Nephron progenitor cell (in vitro differentiated cells): ENCODE measurements at regions not wholly inside any gene's neighbourhood (a gene's known extent, or its start where the extent isn't known, plus 50 kb on each side); places are given as distances from the start of the nearest gene placed in this dataset.

ENCODE experiments used
- DNase-seq: peaks from one replicate; pipeline ENCODE4 v3.0.0; 2021
- H3K27ac Mint-ChIP-seq: 2 replicates; pipeline ENCODE4 v1.8.0; 2021; ENCODE audit warnings: mild to moderate bottlenecking, moderate library complexity, mixed read lengths
- H3K27me3 Mint-ChIP-seq: 2 replicates; pipeline ENCODE4 v1.8.0; 2021; ENCODE audit warnings: mild to moderate bottlenecking, low read depth, mixed read lengths; ENCODE audit not compliant: poor library complexity
- H3K36me3 Mint-ChIP-seq: 2 replicates; pipeline ENCODE4 v1.8.0; 2021; ENCODE audit warnings: low read depth, mixed read lengths
- H3K4me1 Mint-ChIP-seq: 2 replicates; pipeline ENCODE4 v1.8.0; 2021; ENCODE audit warnings: mixed read lengths
- H3K4me3 Mint-ChIP-seq: 2 replicates; pipeline ENCODE4 v1.8.0; 2021; ENCODE audit warnings: mild to moderate bottlenecking, moderate library complexity, mixed read lengths
- H3K9me3 Mint-ChIP-seq: 2 replicates; pipeline ENCODE4 v1.8.0; 2021; ENCODE audit warnings: mild to moderate bottlenecking, moderate library complexity, mixed read lengths
- TF ChIP-seq, protein P1 (sequence below): fragments of 200-600 bp; sonication (generic); IDR thresholded peaks from 2 replicates; pipeline ENCODE4 v1.5.0; 2021; ENCODE audit warnings: antibody characterized with exemption

DNA sequence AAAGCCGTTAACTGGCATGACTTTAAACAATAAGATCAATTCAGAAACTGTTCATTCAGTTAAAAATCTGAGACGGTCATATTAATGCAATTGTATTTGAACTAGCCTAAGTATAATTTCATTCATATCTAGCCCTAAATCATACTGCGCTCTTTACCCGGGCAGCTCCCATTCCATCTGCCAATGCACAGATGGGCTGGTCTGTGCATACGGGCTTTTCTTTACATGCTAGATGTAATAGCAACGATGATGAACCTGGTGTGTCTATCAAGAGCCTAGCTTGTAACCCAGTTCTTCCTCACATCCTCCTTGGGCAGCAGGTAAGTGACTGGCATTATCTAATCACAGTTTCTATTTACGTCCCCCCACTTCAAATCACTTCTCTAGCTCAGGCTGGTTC is 631.5 kb upstream of the KLHL29 start:
- DNase-seq, result no peak
- Mint-ChIP-seq H3K27me3 (peaks cover 7% of the 10 kb centered on the region), H3K36me3 (no peaks in the 10 kb centered on the region), H3K4me3 (no peak overlapping the region), H3K9me3 (no peaks in the 10 kb centered on the region), H3K4me1 (no peaks in the 10 kb centered on the region), H3K27ac (no peak overlapping the region)
- TF ChIP-seq, protein P1, sequence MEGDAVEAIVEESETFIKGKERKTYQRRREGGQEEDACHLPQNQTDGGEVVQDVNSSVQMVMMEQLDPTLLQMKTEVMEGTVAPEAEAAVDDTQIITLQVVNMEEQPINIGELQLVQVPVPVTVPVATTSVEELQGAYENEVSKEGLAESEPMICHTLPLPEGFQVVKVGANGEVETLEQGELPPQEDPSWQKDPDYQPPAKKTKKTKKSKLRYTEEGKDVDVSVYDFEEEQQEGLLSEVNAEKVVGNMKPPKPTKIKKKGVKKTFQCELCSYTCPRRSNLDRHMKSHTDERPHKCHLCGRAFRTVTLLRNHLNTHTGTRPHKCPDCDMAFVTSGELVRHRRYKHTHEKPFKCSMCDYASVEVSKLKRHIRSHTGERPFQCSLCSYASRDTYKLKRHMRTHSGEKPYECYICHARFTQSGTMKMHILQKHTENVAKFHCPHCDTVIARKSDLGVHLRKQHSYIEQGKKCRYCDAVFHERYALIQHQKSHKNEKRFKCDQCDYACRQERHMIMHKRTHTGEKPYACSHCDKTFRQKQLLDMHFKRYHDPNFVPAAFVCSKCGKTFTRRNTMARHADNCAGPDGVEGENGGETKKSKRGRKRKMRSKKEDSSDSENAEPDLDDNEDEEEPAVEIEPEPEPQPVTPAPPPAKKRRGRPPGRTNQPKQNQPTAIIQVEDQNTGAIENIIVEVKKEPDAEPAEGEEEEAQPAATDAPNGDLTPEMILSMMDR, result no peak

DNA sequence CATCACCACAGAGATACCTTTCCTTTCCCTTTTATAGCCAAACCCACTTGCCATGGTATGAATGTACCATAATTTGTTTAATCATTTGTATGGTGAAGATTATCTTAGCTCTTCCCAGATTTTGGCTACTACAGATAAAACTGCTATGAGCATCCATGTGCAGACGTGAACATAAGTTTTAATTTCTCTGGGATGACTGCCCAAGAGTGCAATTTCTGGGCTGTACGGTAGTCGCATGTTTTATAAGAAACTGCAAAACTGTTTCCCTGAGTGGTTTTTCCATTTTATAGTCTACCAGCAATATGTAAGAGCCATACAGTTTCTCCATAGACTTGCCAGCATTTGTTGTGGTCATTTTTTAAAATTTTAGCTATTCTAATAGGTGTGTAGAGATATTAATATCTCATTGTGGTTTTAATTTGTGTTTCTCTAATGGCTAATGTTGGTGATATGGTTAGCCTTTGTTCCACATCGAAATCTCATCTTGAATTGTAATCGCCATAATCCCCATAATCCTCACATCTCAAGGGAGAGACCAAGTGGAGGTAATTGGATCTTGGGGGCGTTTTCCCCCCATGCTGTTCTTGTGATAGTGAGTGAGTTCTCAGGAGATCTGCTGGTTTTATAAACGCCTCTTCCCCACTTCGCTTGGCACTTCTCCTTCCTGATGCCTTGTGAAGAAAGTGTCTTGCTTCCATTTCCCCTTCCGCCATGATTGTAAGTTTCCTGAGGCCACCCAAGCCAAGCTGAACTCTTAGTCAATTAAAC is 628.5 kb upstream of the KLHL29 start:
- Mint-ChIP-seq H3K36me3 (no peaks in the 10 kb centered on the region), H3K4me3 (no peak overlapping the region), H3K9me3 (no peaks in the 10 kb centered on the region), H3K27me3 (peaks cover 7% of the 10 kb centered on the region), H3K27ac (no peak overlapping the region), H3K4me1 (no peaks in the 10 kb centered on the region)
- no peak for DNase-seq
- TF ChIP-seq, protein P1, result no peak

DNA sequence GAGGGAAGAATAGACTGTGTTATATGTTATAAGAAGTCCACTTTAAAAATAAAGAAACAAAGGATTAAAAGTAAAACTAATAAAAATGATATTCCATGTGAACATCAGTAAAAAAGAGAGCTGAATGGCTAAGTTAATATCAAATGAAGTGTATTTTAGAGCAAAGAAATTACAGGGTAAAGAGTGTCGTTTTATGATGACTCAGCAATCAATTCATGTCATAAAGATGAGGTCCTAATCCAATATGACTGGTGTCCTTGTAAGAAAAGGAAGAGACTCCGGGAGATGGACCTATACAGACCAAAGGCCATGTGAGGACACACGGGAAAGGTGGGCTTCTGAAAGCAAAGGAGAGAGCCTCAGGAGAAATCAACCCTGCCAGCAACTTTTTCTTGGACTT is 615.5 kb upstream of the KLHL29 start:
- Mint-ChIP-seq H3K36me3 (no peaks in the 10 kb centered on the region), H3K9me3 (peaks cover 4% of the 10 kb centered on the region), H3K4me1 (no peaks in the 10 kb centered on the region), H3K27ac (no peak overlapping the region), H3K4me3 (no peak overlapping the region), H3K27me3 (no peaks in the 10 kb centered on the region)
- TF ChIP-seq, protein P1, result no peak
- no peak for DNase-seq

DNA sequence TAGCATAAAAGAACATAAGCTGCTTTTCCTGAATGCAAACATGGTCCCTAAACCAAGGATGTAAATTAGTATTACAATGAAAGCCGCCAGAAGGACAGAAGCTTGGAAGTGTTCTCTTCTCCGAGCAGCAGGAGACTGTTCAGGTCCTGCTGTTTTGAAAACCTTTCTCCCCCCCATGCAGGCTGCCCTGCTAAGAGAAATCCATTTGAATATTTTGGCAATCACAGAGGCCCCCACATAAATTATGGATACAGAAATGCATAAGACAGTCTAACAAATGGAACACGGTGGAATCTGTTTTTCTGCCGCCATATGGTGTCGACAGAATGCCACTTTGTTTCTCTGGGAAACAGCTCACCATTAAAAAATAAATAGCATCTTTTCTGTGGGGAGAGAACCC is 600.4 kb upstream of the KLHL29 start:
- TF ChIP-seq, protein P1, result no peak
- no peak for DNase-seq
- H3K4me3 Mint-ChIP-seq, result no peak overlapping the region
- no peak overlapping the region for H3K27ac Mint-ChIP-seq
- peaks cover 5% of the 10 kb centered on the region for H3K4me1 Mint-ChIP-seq
- H3K9me3 Mint-ChIP-seq, result no peaks in the 10 kb centered on the region
- no peaks in the 10 kb centered on the region for H3K36me3 Mint-ChIP-seq
- H3K27me3 Mint-ChIP-seq, result peaks cover 3% of the 10 kb centered on the region

DNA sequence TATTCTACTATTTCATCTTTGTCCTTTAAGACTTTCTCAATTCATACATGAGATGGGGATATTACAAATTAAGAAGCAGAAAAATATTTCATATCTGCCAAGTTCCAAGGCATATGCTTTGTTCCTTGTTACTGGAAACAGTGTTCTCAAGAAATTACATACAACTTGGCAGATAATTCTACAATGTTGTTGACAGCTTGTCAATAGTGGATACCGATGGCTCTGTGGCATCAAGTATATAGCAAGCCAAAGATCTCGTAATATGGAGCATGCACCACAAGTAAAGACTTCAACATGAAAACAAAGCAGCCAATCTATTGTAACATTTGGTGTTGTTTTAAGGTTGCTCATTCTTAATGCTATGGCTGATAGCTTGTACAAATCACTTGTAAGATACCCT is 598.2 kb upstream of the KLHL29 start:
- TF ChIP-seq, protein P1, result no peak
- H3K27me3 Mint-ChIP-seq, result peaks cover 6% of the 10 kb centered on the region
- DNase-seq, result no peak
- no peak overlapping the region for H3K4me3 Mint-ChIP-seq
- H3K4me1 Mint-ChIP-seq, result peaks cover 5% of the 10 kb centered on the region
- H3K27ac Mint-ChIP-seq, result no peak overlapping the region
- no peaks in the 10 kb centered on the region for H3K36me3 Mint-ChIP-seq
- no peaks in the 10 kb centered on the region for H3K9me3 Mint-ChIP-seq

DNA sequence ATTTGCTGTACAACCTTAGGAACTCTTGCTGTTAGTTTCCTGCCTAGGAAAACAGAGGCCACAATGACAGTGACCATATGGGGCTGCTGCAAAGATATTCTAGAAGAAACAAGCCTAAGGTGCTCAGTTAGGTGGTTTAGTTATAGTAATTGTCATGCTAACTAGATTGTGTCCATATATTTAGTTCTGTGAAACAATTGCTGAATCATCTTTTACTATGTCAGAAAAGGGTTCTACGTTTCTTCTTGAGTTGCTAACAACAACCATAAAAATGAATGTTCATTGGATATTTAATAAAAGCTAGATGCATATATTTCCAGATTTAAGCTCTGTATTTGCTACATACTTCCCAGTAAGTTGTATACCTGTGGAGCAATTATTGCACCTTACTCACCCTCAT is 597.2 kb upstream of the KLHL29 start:
- Mint-ChIP-seq H3K4me1 (peaks cover 5% of the 10 kb centered on the region), H3K36me3 (no peaks in the 10 kb centered on the region), H3K27me3 (peaks cover 10% of the 10 kb centered on the region), H3K27ac (no peak overlapping the region), H3K4me3 (no peak overlapping the region), H3K9me3 (no peaks in the 10 kb centered on the region)
- DNase-seq, result no peak
- TF ChIP-seq, protein P1, result no peak
